BLaER1 treated with 17β-estradiol and CSF1 and Interleukin-3, amounts not matched to agents 10 nM and 100 nM (cell line): ENCODE measurements at regions not wholly inside any gene's neighbourhood (a gene's known extent, or its start where the extent isn't known, plus 50 kb on each side); places are given as distances from the start of the nearest gene placed in this dataset.

Experiments used
- H3K27ac ChIP-seq, 11 experiments: shearing (Covaris generic); formaldehyde crosslinking; 2 replicates each; pipeline ENCODE4 v1.8.1; 2022
- H3K27me3 ChIP-seq, 11 experiments: shearing (Covaris generic); formaldehyde crosslinking; 2 replicates each; pipeline ENCODE4 v1.8.1; 2022
- H3K36me3 ChIP-seq, 11 experiments: shearing (Covaris generic); formaldehyde crosslinking; 2 replicates each; pipeline ENCODE4 v1.8.1; 2022
- H3K4me1 ChIP-seq, 10 experiments: shearing (Covaris generic); formaldehyde crosslinking; 2 replicates each; pipeline ENCODE4 v1.8.1; 2022
- H3K4me2 ChIP-seq, 11 experiments: shearing (Covaris generic); formaldehyde crosslinking; 2 replicates each; pipeline ENCODE4 v1.8.1; 2022
- H3K4me3 ChIP-seq, 10 experiments: shearing (Covaris generic); formaldehyde crosslinking; 2 replicates each; pipeline ENCODE4 v1.8.1; 2022
- H3K9ac ChIP-seq, 11 experiments: shearing (Covaris generic); formaldehyde crosslinking; 2 replicates each; pipeline ENCODE4 v1.8.1; 2022
- H3K9me3 ChIP-seq, 11 experiments: shearing (Covaris generic); formaldehyde crosslinking; replicated peaks in 1 of 11; 2 replicates each; pipeline ENCODE4 v1.8.1; 2022
- H4K20me1 ChIP-seq, 11 experiments: shearing (Covaris generic); formaldehyde crosslinking; 2 replicates each; pipeline ENCODE4 v1.8.1; 2022
- Cebpa-rat ChIP-seq, 11 experiments: shearing (Covaris generic); IDR thresholded peaks; 2 replicates each; pipeline ENCODE4 v1.8.1; 2022

GRCh38 chr3:7877312-7877711 is 624.3 kb upstream of the LMCD1 start:
- no peaks in the 10 kb centered on the region for H4K20me1 ChIP-seq
- no peak for TF ChIP-seq Cebpa-rat (IDR thresholded peaks at IDR 0.05)
- H3K4me1 ChIP-seq: peaks cover 18 to 30% (median 26%) of the 10 kb centered on the region in 10 experiments
- peaks cover 0 to 6% (median 0%) of the 10 kb centered on the region in 11 experiments; a peak in 1 of 22 replicates for H3K9me3 ChIP-seq
- peak overlapping the region in 1 of 10 experiments; percentile 33; a peak in 3 of 20 replicates for H3K4me3 ChIP-seq
- H3K27ac ChIP-seq: peak overlapping the region in 9 of 11 experiments; percentile 5 to 75 (median 37); a peak in 13 of 22 replicates
- no peak overlapping the region; a peak in 1 of 22 replicates for H3K9ac ChIP-seq
- peak overlapping the region; percentile 66 to 85 (median 73) for H3K4me2 ChIP-seq
- no peaks in the 10 kb centered on the region for H3K36me3 ChIP-seq
- peaks cover 0 to 10% (median 0%) of the 10 kb centered on the region in 11 experiments; a peak in 1 of 22 replicates for H3K27me3 ChIP-seq

GRCh38 chr3:7879572-7879971 is 622.1 kb upstream of the LMCD1 start:
- no peak for TF ChIP-seq Cebpa-rat (IDR thresholded peaks at IDR 0.05)
- peaks cover 0 to 6% (median 0%) of the 10 kb centered on the region in 11 experiments; a peak in 2 of 22 replicates for H3K9me3 ChIP-seq
- peaks cover 0 to 10% (median 0%) of the 10 kb centered on the region in 11 experiments; a peak in 1 of 22 replicates for H3K27me3 ChIP-seq
- H3K27ac ChIP-seq: no peak overlapping the region
- H3K4me2 ChIP-seq: no peak overlapping the region
- H3K9ac ChIP-seq: no peak overlapping the region
- no peak overlapping the region for H3K4me3 ChIP-seq
- no peaks in the 10 kb centered on the region for H4K20me1 ChIP-seq
- no peaks in the 10 kb centered on the region for H3K36me3 ChIP-seq
- peaks cover 18 to 30% (median 26%) of the 10 kb centered on the region in 10 experiments for H3K4me1 ChIP-seq

GRCh38 chr3:7881946-7882345 is 619.7 kb upstream of the LMCD1 start:
- no peak overlapping the region for H3K27ac ChIP-seq
- H3K4me3 ChIP-seq: no peak overlapping the region
- no peak for TF ChIP-seq Cebpa-rat (IDR thresholded peaks at IDR 0.05)
- H3K27me3 ChIP-seq: peaks cover 0 to 10% (median 0%) of the 10 kb centered on the region in 11 experiments; a peak in 1 of 22 replicates
- peak overlapping the region in 3 of 11 experiments; percentile 15 to 44 (median 42); a peak in 4 of 22 replicates for H3K4me2 ChIP-seq
- H3K9me3 ChIP-seq: peaks cover 0 to 13% (median 0%) of the 10 kb centered on the region in 11 experiments; a peak in 4 of 22 replicates
- no peaks in the 10 kb centered on the region for H4K20me1 ChIP-seq
- H3K9ac ChIP-seq: no peak overlapping the region
- H3K36me3 ChIP-seq: no peaks in the 10 kb centered on the region
- peaks cover 11 to 18% (median 15%) of the 10 kb centered on the region in 10 experiments for H3K4me1 ChIP-seq

- Histone ChIP-seq H3K4me2 (no peak overlapping the region), H3K27me3 (no peaks in the 10 kb centered on the region), H3K9me3 (no peaks in the 10 kb centered on the region), H3K4me1 (no peaks in the 10 kb centered on the region), H4K20me1 (no peaks in the 10 kb centered on the region), H3K36me3 (no peaks in the 10 kb centered on the region), H3K9ac (no peak overlapping the region), H3K27ac (no peak overlapping the region), H3K4me3 (no peak overlapping the region)
- TF ChIP-seq Cebpa-rat (IDR thresholded peaks at IDR 0.05): no peak
Observed at GRCh38 chr3:7897655-7898054, 604.0 kb upstream of the LMCD1 start.

- no peak overlapping the region for H3K4me3 ChIP-seq
- TF ChIP-seq Cebpa-rat (IDR thresholded peaks at IDR 0.05): no peak
- H4K20me1 ChIP-seq: no peaks in the 10 kb centered on the region
- no peaks in the 10 kb centered on the region for H3K36me3 ChIP-seq
- H3K9me3 ChIP-seq: no peaks in the 10 kb centered on the region
- no peak overlapping the region for H3K9ac ChIP-seq
- peaks cover 0 to 10% (median 0%) of the 10 kb centered on the region in 10 experiments; a peak in 1 of 20 replicates for H3K4me1 ChIP-seq
- H3K27ac ChIP-seq: no peak overlapping the region
- H3K4me2 ChIP-seq: no peak overlapping the region
- H3K27me3 ChIP-seq: no peaks in the 10 kb centered on the region
Observed at GRCh38 chr3:7913283-7913682, 588.3 kb upstream of the LMCD1 start.

- Histone ChIP-seq H3K36me3 (no peaks in the 10 kb centered on the region), H3K9me3 (no peaks in the 10 kb centered on the region), H3K4me2 (no peak overlapping the region), H3K27me3 (no peaks in the 10 kb centered on the region), H3K4me1 (peaks cover 0 to 10% (median 0%) of the 10 kb centered on the region in 10 experiments; a peak in 1 of 20 replicates), H3K9ac (no peak overlapping the region), H4K20me1 (no peaks in the 10 kb centered on the region), H3K27ac (no peak overlapping the region), H3K4me3 (no peak overlapping the region)
- no peak for TF ChIP-seq Cebpa-rat (IDR thresholded peaks at IDR 0.05)
Observed at GRCh38 chr3:7915356-7915755, 586.3 kb upstream of the LMCD1 start.

GRCh38 chr3:7917443-7918151 is 584.0 kb upstream of the LMCD1 start:
- no peak overlapping the region for H3K4me3 ChIP-seq
- H3K4me2 ChIP-seq: peak overlapping the region in 5 of 11 experiments; percentile 4 to 38 (median 13); a peak in 2 of 22 replicates
- TF ChIP-seq Cebpa-rat (IDR thresholded peaks at IDR 0.05): no peak

GRCh38 chr3:7920211-7920610 is 581.4 kb upstream of the LMCD1 start:
- no peak overlapping the region for H3K4me3 ChIP-seq
- H3K4me2 ChIP-seq: no peak overlapping the region
- H4K20me1 ChIP-seq: no peaks in the 10 kb centered on the region
- no peaks in the 10 kb centered on the region for H3K9me3 ChIP-seq
- no peak overlapping the region for H3K9ac ChIP-seq
- no peaks in the 10 kb centered on the region for H3K27me3 ChIP-seq
- H3K27ac ChIP-seq: no peak overlapping the region
- H3K4me1 ChIP-seq: peaks cover 0 to 10% (median 0%) of the 10 kb centered on the region in 10 experiments; a peak in 1 of 20 replicates
- no peak for TF ChIP-seq Cebpa-rat (IDR thresholded peaks at IDR 0.05)
- H3K36me3 ChIP-seq: no peaks in the 10 kb centered on the region

More at GRCh38 chr3:7917443-7918151, 584.0 kb upstream of the LMCD1 start:
- H3K27ac ChIP-seq: no peak overlapping the region
- no peaks in the 10 kb centered on the region for H3K9me3 ChIP-seq
- H3K36me3 ChIP-seq: no peaks in the 10 kb centered on the region
- H3K9ac ChIP-seq: no peak overlapping the region
- no peaks in the 10 kb centered on the region for H3K27me3 ChIP-seq
- no peaks in the 10 kb centered on the region for H4K20me1 ChIP-seq
- H3K4me1 ChIP-seq: peaks cover 0 to 10% (median 0%) of the 10 kb centered on the region in 10 experiments; a peak in 1 of 20 replicates

GRCh38 chr3:7924228-7924627 is 577.4 kb upstream of the LMCD1 start:
- Histone ChIP-seq H3K27ac (no peak overlapping the region), H3K9ac (no peak overlapping the region), H3K36me3 (no peaks in the 10 kb centered on the region), H3K9me3 (no peaks in the 10 kb centered on the region), H3K4me2 (no peak overlapping the region), H4K20me1 (no peaks in the 10 kb centered on the region), H3K4me1 (no peaks in the 10 kb centered on the region), H3K27me3 (no peaks in the 10 kb centered on the region), H3K4me3 (no peak overlapping the region)
- TF ChIP-seq Cebpa-rat (IDR thresholded peaks at IDR 0.05): no peak
